Lung (tissue), 11 donors: ENCODE measurements at regions not wholly inside any gene's neighbourhood (a gene's known extent, or its start where the extent isn't known, plus 50 kb on each side); places are given as distances from the start of the nearest gene placed in this dataset.

Source experiments
- ATAC-seq: fragments of 200-7000 bp; cut with Tn5 transposase; one replicate; pipeline ENCODE4 v1.9.1; 2020; ENCODE audit warnings: moderate number of reproducible peaks; ENCODE audit not compliant: insufficient read depth, low FRiP score
- DNase-seq, 3 donors: peaks; one replicate each; pipeline ENCODE4 v3.0.0-alpha.2; 2013 to 2017
- H3K27ac ChIP-seq, 2 donors: one replicate each; pipeline ENCODE4 v1.5.1; 2013; ENCODE audit warnings: mild to moderate bottlenecking in 2 of 2, moderate library complexity in 2 of 2, control low read depth in 1 of 2, inconsistent platforms in 1 of 2, low read depth in 1 of 2, low read length in 1 of 2
- H3K27me3 ChIP-seq, 3 donors: one replicate each; pipeline ENCODE4 v1.5.1; 2013; ENCODE audit warnings: low read length in 2 of 3; ENCODE audit not compliant: control insufficient read depth in 3 of 3, insufficient read depth in 3 of 3
- H3K36me3 ChIP-seq, 4 donors: one replicate each; pipeline ENCODE4 v1.5.1; 2013; ENCODE audit warnings: low read length in 4 of 4, mild to moderate bottlenecking in 1 of 4, moderate library complexity in 1 of 4; ENCODE audit not compliant: control insufficient read depth in 4 of 4, insufficient read depth in 4 of 4
- H3K4me1 ChIP-seq, 5 donors: one replicate each; pipeline ENCODE4 v1.5.1; 2013; ENCODE audit warnings: low read length in 5 of 5, mild to moderate bottlenecking in 2 of 5, moderate library complexity in 1 of 5; ENCODE audit not compliant: control insufficient read depth in 5 of 5, insufficient read depth in 5 of 5
- H3K4me3 ChIP-seq: one replicate; pipeline ENCODE4 v1.5.1; 2013; ENCODE audit warnings: mild to moderate bottlenecking, control low read depth, moderate library complexity
- H3K9ac ChIP-seq, 2 donors: one replicate each; pipeline ENCODE4 v1.5.1; 2013; ENCODE audit warnings: low read length in 2 of 2, control low read depth in 1 of 2; ENCODE audit not compliant: insufficient read depth in 1 of 2
- H3K9me3 ChIP-seq, 4 donors: one replicate each; pipeline ENCODE4 v1.5.1; 2013; ENCODE audit warnings: low read length in 3 of 4, mild to moderate bottlenecking in 1 of 4, moderate library complexity in 1 of 4; ENCODE audit not compliant: control insufficient read depth in 4 of 4, insufficient read depth in 3 of 4
- CTCF ChIP-seq: IDR thresholded peaks from 2 replicates; pipeline ENCODE4 v1.5.1; 2012; ENCODE audit warnings: mild to moderate bottlenecking; ENCODE audit errors: control extremely low read depth, extremely low read depth
- WGBS, 2 donors: extraction: QIAGEN DNeasy Blood & Tissue Kit; methylation state at CpG; one replicate each; pipeline ENCODE4 v1.1.7; 2013; 5-methylcytosine and 5-hydroxymethylcytosine counted together
- donor health status: control.
- donor health status: control.
- donor health status: Bipolar disorder and iron deficiency.
- donor health status: healthy.
- donor health status: DM: yes; HTN: yes; CAD: no.

GRCh38 chrX:113594123-113594841, 753.7 kb upstream of the AMOT start:
- Histone ChIP-seq H3K4me1 (no peaks in the 10 kb centered on the region), H3K36me3 (no peaks in the 10 kb centered on the region), H3K4me3 (no peak overlapping the region), H3K27me3 (peaks cover 0 to 15% (median 0%) of the 10 kb centered on the region in 3 donors), H3K9me3 (peaks cover 0 to 2% (median 0%) of the 10 kb centered on the region in 4 donors), H3K27ac (no peak overlapping the region), H3K9ac (no peak overlapping the region)
- no peak for DNase-seq
- ATAC-seq, result no peak
- WGBS, 2 donors, result 81 to 87% methylated on average over 6 of the region's 6 CpGs
- TF ChIP-seq CTCF, result no peak

DNA sequence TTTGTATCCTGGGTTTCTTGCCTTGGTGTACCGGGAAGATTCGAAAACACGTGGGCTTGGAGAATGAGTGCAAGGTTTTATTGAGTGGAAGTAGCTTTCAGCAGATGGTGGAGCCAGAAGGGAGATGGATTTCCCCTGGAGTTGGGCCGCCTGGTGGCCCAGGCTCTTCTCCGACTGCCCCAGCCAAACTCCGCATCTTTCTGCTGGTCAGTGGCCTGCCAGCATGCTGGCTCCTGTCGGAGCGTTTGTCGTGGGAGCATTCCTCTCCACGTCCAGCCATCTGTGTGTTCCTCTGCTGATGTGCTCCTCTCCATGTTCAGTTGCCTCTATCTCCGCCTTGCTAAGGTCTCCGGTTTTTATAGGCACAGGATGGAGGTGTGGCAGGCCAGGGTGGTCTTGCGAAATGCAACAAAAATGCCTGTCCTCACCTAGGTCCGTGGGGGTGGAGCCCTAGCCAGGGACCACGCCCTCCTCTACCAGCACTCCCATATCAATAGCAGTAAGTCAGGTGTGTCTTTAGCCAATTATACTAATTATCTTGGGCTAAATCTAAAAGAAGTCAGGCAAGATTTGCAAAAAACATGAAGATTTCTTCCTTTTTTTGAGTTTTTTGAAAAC, 745.8 kb upstream of the AMOT start:
- no peaks in the 10 kb centered on the region for H3K36me3 ChIP-seq
- no peak overlapping the region for H3K4me3 ChIP-seq
- no peak for TF ChIP-seq CTCF
- no peaks in the 10 kb centered on the region for H3K4me1 ChIP-seq
- peaks cover 0 to 23% (median 2%) of the 10 kb centered on the region in 3 donors for H3K27me3 ChIP-seq
- ATAC-seq (no peak), DNase-seq (no peak)
- peaks cover 0 to 4% (median 0%) of the 10 kb centered on the region in 4 donors for H3K9me3 ChIP-seq
- 81 to 91% methylated on average over 12 to 15 of the region's 15 CpGs for WGBS, 2 donors
- H3K27ac ChIP-seq, result no peak overlapping the region
- H3K9ac ChIP-seq, result no peak overlapping the region

GRCh38 chrX:113580486-113580885, 739.9 kb upstream of the AMOT start:
- Histone ChIP-seq H3K4me3 (no peak overlapping the region), H3K27ac (no peak overlapping the region), H3K36me3 (no peaks in the 10 kb centered on the region), H3K9me3 (peaks cover 0 to 4% (median 0%) of the 10 kb centered on the region in 4 donors), H3K27me3 (peaks cover 0 to 2% (median under 1%) of the 10 kb centered on the region in 3 donors), H3K9ac (no peak overlapping the region), H3K4me1 (no peaks in the 10 kb centered on the region)
- 79 to 89% methylated on average over 2 of the region's 2 CpGs for WGBS, 2 donors
- DNase-seq (no peak), ATAC-seq (no peak)
- TF ChIP-seq CTCF, result no peak
